K562 (cell line): ENCODE measurements at regions not wholly inside any gene's neighbourhood (a gene's known extent, or its start where the extent isn't known, plus 50 kb on each side); places are given as distances from the start of the nearest gene placed in this dataset.

ENCODE experiments used
- BDP1 ChIP-seq: IDR thresholded peaks from 3 replicates; pipeline ENCODE4 v1.6.1; 2011; ENCODE audit not compliant: insufficient read length, insufficient read depth
- CBX8 ChIP-seq: fragments of 200-600 bp; sonication (generic); IDR thresholded peaks from 2 replicates; pipeline ENCODE4 v1.6.1; 2012; ENCODE audit warnings: borderline replicate concordance, mixed run types, low read depth, mild to moderate bottlenecking, moderate library complexity, mixed read lengths, low read length, control low read depth, inconsistent platforms; ENCODE audit not compliant: poor library complexity, severe bottlenecking; ENCODE audit errors: extremely low read depth
- CREB1 ChIP-seq, 2 experiments: sonication (generic) in 1 of 2; formaldehyde crosslinking in 1 of 2; IDR thresholded peaks; 2 replicates each; pipeline versions ENCODE4 v1.6.1 to v1.8.0; 2012 to 2022; ENCODE audit warnings: inconsistent platforms in 1 of 2, mild to moderate bottlenecking in 1 of 2, missing genetic modification reagents in 1 of 2, moderate library complexity in 1 of 2
- CTCF ChIP-seq, 3 experiments: IDR thresholded peaks in 2 of 3; conservative IDR thresholded peaks in 1 of 3; 2 replicates each; pipeline ENCODE4 v1.5.1; 2011 to 2012; ENCODE audit warnings: low read length in 3 of 3, mild to moderate bottlenecking in 3 of 3, control low read depth in 2 of 3, improper control_type of control experiment in 1 of 3, inconsistent platforms in 1 of 3, low read depth in 1 of 3, mixed read lengths in 1 of 3, moderate library complexity in 1 of 3; ENCODE audit not compliant: insufficient read depth in 2 of 3
- DACH1 ChIP-seq: fragments of 450-650 bp; IDR thresholded peaks from 2 replicates; pipeline ENCODE4 v1.6.1; 2018; ENCODE audit not compliant: partially characterized antibody
- E2F6 ChIP-seq, 2 experiments: IDR thresholded peaks; 2 replicates each; pipeline ENCODE4 v1.6.1; 2011; ENCODE audit warnings: borderline replicate concordance in 1 of 2, control low read depth in 1 of 2, low read depth in 1 of 2, low read length in 1 of 2, mild to moderate bottlenecking in 1 of 2, mixed read lengths in 1 of 2, moderate library complexity in 1 of 2; ENCODE audit not compliant: insufficient read depth in 1 of 2, insufficient read length in 1 of 2, poor library complexity in 1 of 2, severe bottlenecking in 1 of 2; ENCODE audit errors: extremely low read depth in 1 of 2
- FOS ChIP-seq: IDR thresholded peaks from 3 replicates; pipeline ENCODE4 v1.6.1; 2011; ENCODE audit not compliant: insufficient read length; ENCODE audit errors: extremely low read depth
- HDAC2 ChIP-seq: fragments of 450-650 bp; IDR thresholded peaks from 2 replicates; pipeline ENCODE4 v1.6.1; 2016; ENCODE audit warnings: mild to moderate bottlenecking
- MEF2A ChIP-seq: IDR thresholded peaks from 2 replicates; pipeline ENCODE4 v1.6.1; 2011; ENCODE audit warnings: low read depth, mild to moderate bottlenecking, low read length, moderate library complexity; ENCODE audit not compliant: control insufficient read depth
- MNT ChIP-seq, 2 experiments: fragments of 450-650 bp; conservative IDR thresholded peaks; 2 replicates each; pipeline ENCODE4 v1.6.1; 2017; ENCODE audit warnings: mild to moderate bottlenecking in 2 of 2, moderate library complexity in 2 of 2
- REST ChIP-seq, 2 experiments: fragments of 450-650 bp; formaldehyde crosslinking in 1 of 2; IDR thresholded peaks; 2 replicates each; pipeline versions ENCODE4 v1.4.0 to v1.6.1; 2014 to 2020; ENCODE audit warnings: mild to moderate bottlenecking in 2 of 2, borderline replicate concordance in 1 of 2, low read depth in 1 of 2
- TBP ChIP-seq: optimal IDR thresholded peaks from 2 replicates; pipeline ENCODE3; 2011; ENCODE audit warnings: low read depth, low read length, improper control_type of control experiment
- TEAD2 ChIP-seq: fragments of 450-650 bp; IDR thresholded peaks from 2 replicates; pipeline ENCODE4 v1.6.1; 2016; ENCODE audit warnings: missing genetic modification characterization, control low read depth, missing compliant biosample characterization
- ZNF740 ChIP-seq, 3 experiments: fragments of 200-800 bp in 1 of 3; sonication (Bioruptor generic) in 1 of 3; sonication (generic) in 1 of 3; formaldehyde crosslinking in 1 of 3; IDR thresholded peaks; 2 replicates each; pipeline versions ENCODE4 v1.6.1 to v1.8.0; 2016 to 2022; ENCODE audit warnings: mild to moderate bottlenecking in 2 of 3, missing compliant biosample characterization in 2 of 3, missing genetic modification characterization in 2 of 3, missing genetic modification reagents in 1 of 3

- no peak for TF ChIP-seq REST (IDR thresholded peaks at IDR 0.05; ENCODE audit: borderline replicate concordance)
- TF ChIP-seq REST (CRISPR knock-in tag; IDR thresholded peaks at IDR 0.05; ENCODE audit: low read depth): no peak
- TF ChIP-seq ZNF740 (CRISPR knock-in tag; IDR thresholded peaks at IDR 0.05): no peak
- no peak for TF ChIP-seq ZNF740 (tag; IDR thresholded peaks at IDR 0.05)
- no peak for TF ChIP-seq CTCF (IDR thresholded peaks at IDR 0.05 in 2 of 3, conservative IDR thresholded peaks at IDR 0.05 in 1 of 3; ENCODE audit: insufficient read depth in 2 of 3, low read depth in 1 of 3, low read length in 3 of 3)
- TF ChIP-seq TEAD2: no peak
- TF ChIP-seq CREB1 (IDR thresholded peaks at IDR 0.05): no peak
- TF ChIP-seq CREB1 (CRISPR knock-in tag; IDR thresholded peaks at IDR 0.05): no peak
- TF ChIP-seq DACH1: no peak
- TF ChIP-seq FOS: no peak
- no peak for TF ChIP-seq E2F6 (IDR thresholded peaks at IDR 0.05; ENCODE audit: borderline replicate concordance in 1 of 2, extremely low read depth in 1 of 2, insufficient read depth in 1 of 2, insufficient read length in 1 of 2, low read depth in 1 of 2, low read length in 1 of 2, poor library complexity in 1 of 2, severe bottlenecking in 1 of 2)
- no peak for TF ChIP-seq HDAC2
- TF ChIP-seq MNT (conservative IDR thresholded peaks at IDR 0.05): no peak
- no peak for TF ChIP-seq MEF2A
- TF ChIP-seq BDP1: no peak
- no peak for TF ChIP-seq CBX8
- no peak for TF ChIP-seq TBP
Measured at GRCh38 chr12:83859021-83859420, 1053.6 kb downstream of the SLC6A15 start.
